HG03103 (cell line): ENCODE measurements at regions not wholly inside any gene's neighbourhood (a gene's known extent, or its start where the extent isn't known, plus 50 kb on each side); places are given as distances from the start of the nearest gene placed in this dataset.

Experiments used
- ATAC-seq: cut with Tn5 transposase; IDR thresholded peaks from one replicate; pipeline ENCODE4 v1.9.1; 2021; ENCODE audit warnings: low read depth; ENCODE audit not compliant: unreplicated experiment

DNA sequence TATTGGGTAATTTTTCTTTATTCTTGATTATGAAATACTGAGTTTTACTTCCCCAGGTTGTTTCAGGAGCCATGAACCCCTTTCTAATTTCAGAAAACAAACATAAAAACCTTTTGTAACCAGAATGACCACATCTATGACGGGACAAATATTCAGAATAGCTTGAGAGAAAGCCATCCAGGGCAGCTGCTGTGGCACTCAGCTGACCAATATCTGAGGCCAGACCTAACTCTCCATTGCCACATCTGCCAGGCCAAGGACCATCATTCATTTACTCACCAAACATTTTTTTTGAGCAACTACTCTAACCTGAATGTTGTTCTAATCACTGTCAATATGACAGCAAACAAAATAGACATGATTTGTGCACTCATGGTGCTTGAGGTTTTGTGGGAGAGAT is 608.3 kb upstream of the PKN2 start:
- no peak for ATAC-seq

DNA sequence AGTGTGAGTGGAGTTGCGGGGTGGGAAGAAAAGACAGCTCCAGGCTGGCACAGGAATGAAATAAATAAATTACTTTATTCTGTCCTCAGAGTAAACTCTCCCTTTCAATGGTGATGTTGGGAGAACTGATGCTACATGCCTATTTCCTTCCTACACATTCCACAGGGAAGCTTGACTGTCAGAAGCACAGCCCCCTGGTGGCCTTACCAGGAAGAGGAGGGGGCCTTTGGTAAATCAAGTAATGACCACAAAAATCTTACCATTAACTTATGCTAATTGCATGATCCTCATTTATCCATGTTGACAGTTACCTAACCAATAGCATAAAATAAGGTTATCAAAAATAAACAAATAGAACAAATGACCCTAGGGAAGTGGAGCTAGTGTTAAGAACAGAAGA is 605.0 kb upstream of the PKN2 start:
- no peak for ATAC-seq

DNA sequence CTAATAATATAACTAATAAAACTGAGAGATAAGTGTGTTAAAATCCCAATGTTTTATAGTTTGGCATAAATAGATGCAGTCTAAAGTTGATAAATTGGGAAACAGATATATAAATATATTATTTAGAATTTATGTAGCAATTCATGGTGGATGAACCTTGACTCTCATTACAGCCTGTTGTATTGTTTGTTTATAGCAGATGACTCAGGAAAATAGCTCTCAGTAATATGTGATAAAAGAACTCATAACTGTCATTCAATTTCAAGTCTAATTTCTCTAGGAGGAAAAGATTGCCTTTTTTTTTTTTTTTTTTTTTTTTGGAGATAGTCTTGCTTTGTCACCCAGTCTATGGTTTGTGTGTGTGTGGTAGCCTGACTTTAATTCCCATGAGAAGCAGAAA is 603.2 kb upstream of the PKN2 start:
- ATAC-seq, result no peak

DNA sequence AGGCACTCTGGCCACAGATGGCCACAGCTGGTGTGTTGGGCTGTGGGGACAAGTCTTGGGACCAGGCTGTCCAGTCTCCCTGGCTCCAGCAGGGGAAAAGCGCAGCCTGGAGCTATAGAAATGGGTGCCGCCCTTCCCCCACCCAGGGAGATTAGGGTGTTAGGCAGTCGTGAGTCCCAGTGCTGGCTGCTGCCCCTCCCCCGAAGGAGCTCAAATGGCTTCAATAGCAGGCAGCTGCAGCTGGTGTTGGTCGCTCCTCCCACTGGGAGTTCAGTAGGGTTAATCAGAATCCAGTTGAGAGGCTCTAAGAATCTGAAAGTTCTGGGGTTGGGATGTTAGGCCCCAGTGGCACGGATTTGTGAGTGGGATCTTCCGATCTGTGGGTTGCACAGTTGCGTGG is 595.6 kb upstream of the PKN2 start:
- ATAC-seq, result no peak

DNA sequence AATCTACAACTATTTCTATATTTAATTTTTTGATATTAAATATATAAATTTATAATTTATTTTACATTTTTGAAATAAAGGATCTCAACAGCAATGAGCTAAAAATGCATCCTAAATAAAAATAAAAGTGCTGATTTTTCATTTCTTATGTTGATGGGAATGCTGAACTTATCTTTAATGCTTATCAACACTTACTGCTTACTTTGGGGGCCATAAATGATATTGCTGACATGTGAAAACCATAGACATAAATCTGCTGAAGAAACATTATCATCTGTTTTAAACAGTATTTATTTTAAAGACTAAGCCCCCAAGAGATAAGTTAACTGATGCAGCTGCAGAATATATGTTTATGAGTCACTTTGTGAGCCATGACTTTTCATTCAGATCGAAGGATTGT is 594.1 kb upstream of the PKN2 start:
- ATAC-seq, result no peak

DNA sequence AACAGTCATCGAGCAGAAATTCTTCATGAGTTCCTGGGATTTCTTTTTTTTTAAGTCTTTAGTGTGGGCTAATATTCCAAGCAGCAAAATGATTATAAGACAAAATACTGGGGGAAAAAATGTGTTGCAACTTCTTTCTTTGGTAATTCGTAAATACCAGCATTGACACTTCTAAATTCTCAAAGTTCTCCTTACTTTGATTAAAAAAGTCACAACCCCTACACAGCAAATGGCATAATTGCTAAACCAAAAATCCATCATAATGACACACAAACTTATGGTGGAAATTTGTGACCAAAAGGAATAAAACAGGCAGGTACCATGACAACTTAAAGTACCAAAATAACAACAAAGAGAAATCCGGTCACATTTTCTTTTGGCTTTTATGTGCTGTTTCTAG is 585.2 kb upstream of the PKN2 start:
- ATAC-seq, result no peak

DNA sequence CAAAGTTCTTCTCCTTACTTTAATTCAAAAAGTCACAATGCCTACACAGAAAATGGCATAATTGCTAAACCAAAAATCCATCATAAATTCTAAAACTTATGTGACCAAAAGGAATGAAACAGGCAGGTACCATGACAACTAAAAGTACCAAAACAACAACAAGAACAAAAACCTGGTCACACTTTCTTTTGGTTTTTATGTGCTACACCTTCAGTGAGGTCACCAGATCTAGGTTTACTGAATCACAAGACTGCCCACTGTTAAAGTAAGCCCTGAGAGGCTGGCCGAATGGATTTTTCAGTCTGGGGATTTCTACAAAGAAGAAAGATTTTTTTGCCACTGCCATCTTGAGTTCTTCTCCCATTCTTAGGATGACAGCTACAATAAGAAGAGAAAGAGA is 583.0 kb upstream of the PKN2 start:
- ATAC-seq, result no peak

DNA sequence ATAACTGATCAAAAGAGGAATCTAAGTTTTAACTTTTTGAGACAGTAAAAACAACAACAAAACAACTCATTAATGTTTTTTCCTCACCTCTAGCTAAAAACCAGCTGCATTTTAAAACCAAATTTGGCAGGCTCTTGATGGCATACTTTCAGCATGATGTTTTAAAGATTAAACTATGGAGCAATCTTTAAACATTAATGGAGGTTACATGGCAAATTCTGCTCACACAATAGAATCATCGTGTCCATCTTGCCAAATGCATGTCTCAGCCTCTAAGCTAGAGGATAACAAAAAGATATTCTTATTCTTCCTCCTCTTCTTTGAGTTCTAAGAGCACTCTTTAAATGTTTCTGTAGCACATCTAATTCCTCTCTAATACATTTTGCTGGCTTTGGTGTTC is 579.8 kb upstream of the PKN2 start:
- ATAC-seq, result no peak

DNA sequence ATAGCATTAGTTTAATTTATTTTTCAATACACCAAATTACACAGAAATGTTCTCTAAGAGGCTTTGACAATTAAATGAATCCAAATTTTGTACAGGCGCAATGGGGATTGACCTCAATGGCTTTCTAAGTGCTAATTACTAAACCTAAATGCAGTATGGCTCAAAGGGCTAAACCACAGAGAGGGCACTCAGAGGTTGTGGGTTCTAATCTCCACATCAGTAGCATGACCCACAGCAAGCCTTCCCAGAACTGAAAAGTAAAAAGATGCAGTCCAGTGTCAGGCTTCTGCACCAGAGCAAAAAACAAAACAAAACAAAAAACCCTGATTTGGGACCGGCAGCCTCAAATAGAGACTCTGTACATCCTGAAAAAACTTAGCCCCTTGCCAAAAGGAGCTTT is 579.2 kb upstream of the PKN2 start:
- no peak for ATAC-seq

DNA sequence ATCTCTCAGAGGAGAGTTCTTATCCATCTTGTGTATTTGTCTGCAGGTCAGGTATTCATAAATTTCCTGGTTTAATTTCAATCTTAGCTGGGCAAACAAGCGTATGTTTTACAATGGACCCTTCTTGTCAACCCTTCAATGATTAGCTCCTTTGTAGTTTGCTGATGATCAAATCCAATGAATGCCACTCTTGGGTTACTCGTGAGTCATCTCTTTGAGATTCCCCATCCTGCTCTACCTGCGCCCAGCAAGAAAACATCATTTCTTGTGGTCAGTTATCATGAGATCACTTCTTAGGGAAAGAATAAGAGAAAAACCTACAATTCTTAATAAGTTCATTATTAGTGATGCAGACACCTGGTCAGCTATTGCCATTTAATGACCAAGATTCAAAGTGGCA is 572.3 kb upstream of the PKN2 start:
- no peak for ATAC-seq

DNA sequence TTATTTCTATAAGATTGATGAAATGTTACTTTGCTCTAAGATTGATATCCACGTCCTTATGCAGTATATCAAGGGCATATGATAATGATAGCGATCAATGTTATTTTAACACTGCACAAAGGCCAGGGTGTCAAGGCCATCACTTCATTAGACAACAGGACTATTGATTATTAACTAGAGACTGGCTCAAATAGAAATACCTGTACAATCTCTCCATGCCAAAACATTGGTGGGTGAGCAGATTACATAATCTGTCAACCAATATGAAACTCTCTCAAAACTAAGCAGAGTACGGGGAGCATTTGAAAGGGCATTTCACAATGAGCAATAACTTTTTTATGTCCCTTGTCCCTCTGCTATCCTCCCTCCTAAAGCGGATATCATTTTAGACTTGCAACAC is 566.5 kb upstream of the PKN2 start:
- no peak for ATAC-seq

DNA sequence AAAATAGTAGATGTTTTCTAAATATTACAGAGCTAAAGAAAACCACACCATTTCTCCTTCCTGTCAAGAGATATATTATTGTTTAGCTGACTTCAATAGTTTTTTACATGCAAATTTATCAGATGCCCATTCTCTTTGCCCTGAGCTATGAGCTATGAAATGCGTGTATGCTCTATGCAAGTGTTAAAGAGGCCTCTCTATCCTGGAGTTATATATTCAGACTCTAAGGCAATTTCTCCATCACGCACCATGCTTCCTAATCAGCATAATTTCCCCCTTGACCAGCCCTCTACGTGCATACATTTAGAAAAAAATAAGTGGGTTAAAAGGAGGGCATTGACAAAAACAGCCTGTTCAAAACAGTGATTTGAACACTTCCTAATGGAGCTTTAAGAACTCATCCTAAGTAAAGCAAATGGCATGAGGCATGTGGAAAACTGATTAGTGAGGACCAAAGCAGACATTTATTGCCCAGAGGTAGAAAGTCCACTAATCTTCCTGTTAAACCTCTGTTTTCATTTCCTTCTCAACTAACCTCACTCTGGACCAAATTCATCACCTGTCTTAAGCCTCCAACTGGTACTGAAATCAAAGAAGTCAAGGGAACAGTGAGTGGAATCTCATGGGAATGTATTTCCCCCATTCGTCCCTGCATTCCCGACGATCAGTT is 565.8 kb upstream of the PKN2 start:
- ATAC-seq, result no peak

DNA sequence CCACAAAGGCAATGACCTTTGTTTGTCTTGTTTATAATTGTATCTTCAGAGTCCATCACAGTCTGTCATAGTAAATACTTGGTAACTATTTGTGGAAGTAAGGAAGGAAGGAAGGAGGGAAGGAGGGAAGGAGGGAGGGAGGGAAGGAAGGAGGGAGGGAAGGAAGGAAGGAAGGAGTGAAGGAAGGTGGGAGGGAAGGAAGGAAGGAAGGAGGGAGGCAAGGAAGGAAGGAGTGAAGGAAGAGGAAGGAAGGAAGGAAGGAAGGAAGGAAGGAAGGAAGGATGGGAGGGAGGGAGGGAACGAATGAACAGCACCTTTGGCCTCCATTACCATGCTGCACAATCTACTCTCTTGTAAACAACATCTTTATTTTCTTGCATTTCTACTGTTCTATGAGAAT is 559.5 kb upstream of the PKN2 start:
- no peak for ATAC-seq

DNA sequence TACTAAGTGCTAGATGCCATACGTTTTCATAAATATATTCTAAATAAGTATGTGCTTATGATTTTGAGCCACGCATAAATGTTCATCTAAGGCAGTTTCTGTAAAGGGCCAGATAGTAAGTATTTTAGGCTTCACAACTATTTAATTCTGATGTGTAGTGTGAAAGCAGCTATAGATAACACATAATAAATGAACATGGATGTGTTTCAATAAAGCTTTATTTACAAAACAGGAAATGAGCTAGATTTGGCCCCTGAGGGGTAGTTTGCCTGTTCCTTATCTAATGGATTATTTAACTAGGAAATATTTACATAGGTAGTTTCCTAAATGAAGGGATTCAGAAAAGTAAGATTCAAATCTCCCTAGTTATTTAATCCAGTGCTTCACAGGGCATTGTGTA is 557.6 kb upstream of the PKN2 start:
- no peak for ATAC-seq

DNA sequence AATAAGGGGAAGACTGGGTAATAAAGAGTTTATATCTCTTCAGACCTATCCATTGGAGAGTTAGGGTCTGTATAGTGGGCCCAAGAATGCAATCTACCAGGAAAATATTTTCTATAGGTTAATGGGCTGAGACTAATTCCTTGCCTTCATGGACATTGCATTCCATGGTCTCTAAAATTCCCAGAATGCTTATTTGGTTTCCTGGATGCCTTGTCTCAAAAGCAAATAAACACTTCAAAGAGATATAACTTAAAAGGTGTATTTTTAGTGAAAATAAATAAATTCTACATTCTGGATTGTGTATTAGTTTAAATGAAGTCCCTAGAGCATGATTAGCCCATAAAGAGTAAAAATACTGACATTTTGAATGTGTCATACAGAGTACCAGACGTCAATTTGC is 550.1 kb upstream of the PKN2 start:
- no peak for ATAC-seq

DNA sequence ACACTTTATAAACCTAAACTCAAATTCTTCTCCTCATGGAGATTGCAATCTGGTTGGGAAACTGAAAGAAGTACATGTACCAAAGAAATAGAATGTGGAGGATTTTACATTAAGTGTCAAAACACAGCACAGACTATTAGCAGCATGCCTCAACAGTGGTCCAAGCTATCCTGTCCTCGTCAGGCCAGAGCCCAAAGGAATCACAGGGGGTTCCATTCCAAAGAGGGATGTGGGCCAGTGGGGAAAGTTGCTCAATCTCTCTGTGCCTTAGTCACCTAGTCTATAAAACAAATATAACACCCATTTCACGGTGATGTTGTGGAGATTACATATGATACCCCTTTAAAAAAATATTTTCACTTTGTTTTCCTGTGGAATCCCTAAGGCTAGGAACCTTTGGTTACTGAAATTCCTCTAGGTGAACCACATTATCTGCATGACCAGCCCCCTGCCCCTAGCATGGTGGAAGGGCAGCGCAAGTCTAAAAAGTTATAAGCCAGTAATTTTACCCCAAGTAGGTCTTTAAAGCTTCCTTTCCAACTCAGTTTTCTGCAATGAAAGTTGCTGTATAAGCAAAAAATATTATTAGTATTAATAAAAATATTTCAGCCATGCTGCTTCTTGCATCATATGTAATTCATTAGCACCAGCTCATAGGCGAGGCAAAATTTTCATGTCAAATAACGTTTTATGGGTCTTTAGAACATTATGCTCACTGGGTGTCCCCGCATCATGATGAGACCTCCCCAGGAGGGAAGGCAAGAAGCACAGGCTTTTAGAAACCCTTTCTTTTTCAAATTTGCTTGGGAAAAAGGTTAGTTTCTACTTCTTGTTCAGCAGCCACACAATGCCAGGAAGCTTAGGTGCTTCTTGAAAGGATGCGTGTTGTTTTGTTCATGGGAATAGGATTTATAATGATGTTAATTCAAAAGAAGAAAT is 548.8 kb upstream of the PKN2 start:
- no peak for ATAC-seq

DNA sequence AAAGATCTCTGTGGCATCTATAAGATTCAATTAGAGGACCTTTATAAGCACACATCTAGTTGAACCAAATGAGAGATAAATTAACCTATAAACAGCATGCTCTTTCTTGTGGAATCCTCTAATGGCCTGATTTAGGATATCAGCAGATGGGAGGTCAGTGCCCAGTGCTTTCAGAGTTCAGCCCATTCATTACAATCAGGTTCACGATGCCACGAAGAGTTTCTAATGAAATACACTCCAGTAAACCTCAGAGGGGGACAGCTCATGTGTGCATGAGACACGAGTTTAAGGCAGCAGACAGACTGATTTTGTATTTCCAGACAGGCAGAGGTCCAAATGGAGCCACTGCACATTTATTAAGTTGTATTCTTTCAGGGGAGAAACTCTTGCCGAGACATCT is 544.4 kb upstream of the PKN2 start:
- ATAC-seq, result no peak

DNA sequence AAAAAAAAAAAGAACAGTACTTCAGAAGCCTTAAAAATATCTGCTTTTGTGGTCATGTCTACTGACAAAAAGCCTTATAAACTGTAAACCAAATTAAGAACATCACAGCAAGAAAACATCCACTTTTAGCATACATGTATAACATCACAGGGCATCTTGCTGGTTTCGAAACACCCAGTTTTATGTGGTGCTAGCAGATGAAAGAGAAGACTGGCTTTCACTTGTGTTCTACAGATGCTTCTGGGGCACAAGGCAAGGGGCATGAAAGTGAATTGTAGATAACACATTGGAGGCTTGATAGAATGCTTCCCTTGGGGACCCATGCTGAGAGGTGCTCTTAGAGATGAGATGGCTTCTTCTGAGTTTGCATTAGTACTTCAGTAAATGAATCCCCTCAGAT is 543.7 kb upstream of the PKN2 start:
- no peak for ATAC-seq

DNA sequence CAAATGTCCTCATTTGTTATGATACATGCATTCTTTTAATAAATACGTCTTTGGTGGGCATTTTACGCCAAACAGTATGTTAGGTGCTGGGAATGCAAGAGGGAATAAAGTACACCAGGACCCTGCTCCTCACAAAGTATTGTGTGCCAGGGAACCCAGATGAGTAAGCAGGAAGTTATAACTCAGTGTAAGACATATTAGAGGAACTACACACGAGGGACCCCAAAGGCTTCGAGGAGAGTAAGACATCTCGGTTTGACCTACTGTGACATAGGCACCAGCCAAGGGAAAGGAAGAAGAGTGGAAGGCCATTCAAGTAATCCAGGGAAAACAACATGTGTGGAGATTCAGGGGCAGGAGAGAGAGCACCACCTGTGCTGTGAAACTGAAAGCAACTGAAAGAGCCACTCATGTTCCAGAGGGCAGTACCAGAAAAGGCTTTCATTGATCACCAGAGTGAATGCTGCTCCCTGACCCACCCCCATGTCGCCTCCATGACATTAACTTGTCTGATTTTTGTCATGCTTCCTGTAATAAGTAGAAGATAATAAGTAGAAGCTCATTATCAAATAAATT is 542.5 kb upstream of the PKN2 start:
- ATAC-seq, result no peak

DNA sequence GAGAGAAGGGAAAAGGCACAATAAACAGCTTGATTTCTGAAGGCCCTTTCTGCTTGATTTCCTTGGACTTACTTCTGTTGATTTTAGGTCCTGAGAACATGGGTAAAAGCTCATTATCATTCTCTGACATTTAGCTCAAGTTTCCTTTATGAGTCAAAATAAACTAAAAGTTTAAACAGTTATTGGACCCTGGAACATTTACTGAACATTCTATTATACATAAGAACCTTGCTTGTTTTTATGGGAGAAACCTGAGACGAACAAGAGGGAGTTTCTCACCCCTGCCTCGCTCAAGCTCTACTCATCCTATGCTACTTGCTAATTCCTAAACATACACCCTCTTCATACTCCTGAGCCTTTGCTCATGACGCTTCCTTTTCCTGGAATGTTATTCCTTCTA is 538.3 kb upstream of the PKN2 start:
- no peak for ATAC-seq

DNA sequence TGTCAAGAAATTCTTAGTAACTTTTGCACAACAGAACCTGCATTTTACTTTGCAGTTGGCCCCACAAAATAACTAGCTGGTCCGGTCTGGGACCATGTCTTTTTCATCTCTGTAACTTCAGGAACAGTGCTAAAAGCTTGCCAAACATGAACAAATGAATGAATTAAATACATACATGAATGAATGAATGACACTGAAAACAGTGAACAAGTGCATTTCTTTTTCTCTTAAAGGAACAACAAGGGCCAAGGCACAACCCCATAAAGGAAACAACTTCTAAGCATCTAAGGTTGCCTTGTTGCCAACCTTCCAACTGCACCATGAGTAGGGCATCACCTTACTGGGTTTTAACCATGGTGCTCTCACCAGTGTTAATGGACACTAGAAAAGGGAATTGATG is 534.4 kb upstream of the PKN2 start:
- no peak for ATAC-seq

DNA sequence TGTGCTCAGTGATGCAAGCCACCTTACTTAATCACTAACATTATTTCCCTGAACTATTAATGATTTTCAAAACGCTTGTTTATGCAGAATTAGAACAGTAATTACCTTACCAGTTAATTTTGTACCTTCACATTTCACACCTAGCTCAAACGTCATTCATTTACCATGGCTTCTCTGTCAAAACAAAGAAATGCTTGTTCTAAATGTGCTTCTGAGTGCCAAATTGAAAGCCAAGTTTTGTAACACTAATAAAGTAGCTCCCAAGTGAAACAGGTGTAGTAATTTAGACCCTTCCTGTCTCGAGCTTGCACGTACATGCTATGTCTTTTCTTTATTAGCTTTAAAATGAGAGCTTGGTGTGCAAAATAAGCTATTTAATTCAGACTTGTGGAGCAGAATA is 533.7 kb upstream of the PKN2 start:
- ATAC-seq, result no peak
